H1 (cell line): ENCODE measurements at regions not wholly inside any gene's neighbourhood (a gene's known extent, or its start where the extent isn't known, plus 50 kb on each side); places are given as distances from the start of the nearest gene placed in this dataset.

ENCODE experiments used
- CHD7 ChIP-seq: fragments of 300-600 bp; sonication (generic); IDR thresholded peaks from 2 replicates; pipeline ENCODE4 v1.7.1; 2012; ENCODE audit warnings: low read length, moderate library complexity, mild to moderate bottlenecking, inconsistent platforms; ENCODE audit not compliant: insufficient replicate concordance
- RNF2 ChIP-seq: fragments of 200-900, 300-1000 bp; sonication (generic); IDR thresholded peaks from 2 replicates; pipeline ENCODE4 v1.7.1; 2016; ENCODE audit warnings: borderline replicate concordance, low read depth, mild to moderate bottlenecking, antibody characterized with exemption, low read length; ENCODE audit not compliant: poor library complexity, severe bottlenecking; ENCODE audit errors: missing control alignments

- TF ChIP-seq CHD7, result no peak
- TF ChIP-seq RNF2, result no peak
- TF ChIP-seq, all 59 proteins: peak for 0
Measured at GRCh38 chr12:65647074-65647473, 177.2 kb upstream of the HMGA2 start (continued).
